Astrocyte of the cerebellum (primary cell): ENCODE measurements at regions not wholly inside any gene's neighbourhood (a gene's known extent, or its start where the extent isn't known, plus 50 kb on each side); places are given as distances from the start of the nearest gene placed in this dataset.
"Not testable (repeated sequence)": the region's sequence is repeated elsewhere in the genome, so short reads cannot be mapped to it uniquely, and the experiment has no call there.

Experiments
- DNase-seq: peaks from one replicate; pipeline ENCODE4 v3.0.0-alpha.2; 2011; ENCODE audit warnings: low read depth
- H3K4me3 ChIP-seq: 2 replicates; pipeline ENCODE4 v1.5.1; 2011; ENCODE audit warnings: mild to moderate bottlenecking, low read depth, low read length, moderate library complexity
- in situ Hi-C: cut with HindIII; loops from 2 replicates; pipeline ENCODE4 v1.10.0; 2017; ENCODE audit warnings: low sequenced_read_pairs
- TF ChIP-seq, protein P1 (sequence below): IDR thresholded peaks from 2 replicates; pipeline ENCODE4 v1.5.1; 2012; ENCODE audit warnings: low read length, low read depth, moderate library complexity, mild to moderate bottlenecking; ENCODE audit errors: missing control alignments

DNA sequence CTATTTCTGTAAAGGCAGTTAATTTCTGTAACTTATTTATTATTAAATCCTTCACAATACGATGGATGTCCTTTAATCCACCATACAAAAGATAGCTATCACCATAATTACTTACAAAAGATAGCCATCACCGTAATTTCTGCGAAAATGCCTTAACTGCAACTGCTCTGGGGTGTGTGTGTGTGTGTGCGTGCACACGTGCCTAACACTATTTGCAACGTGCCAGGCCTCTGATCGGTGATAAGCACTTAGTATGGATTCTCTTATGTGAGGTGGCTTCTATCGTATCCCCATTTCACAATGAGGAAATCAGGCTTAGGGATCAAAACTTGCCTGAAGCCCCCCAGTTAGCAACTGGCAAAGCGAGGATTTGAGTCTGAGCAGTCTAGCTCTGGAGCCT lies 67.1 kb upstream of the RBM24 start:
- in situ Hi-C loops: no loop called here
- TF ChIP-seq, protein P1, sequence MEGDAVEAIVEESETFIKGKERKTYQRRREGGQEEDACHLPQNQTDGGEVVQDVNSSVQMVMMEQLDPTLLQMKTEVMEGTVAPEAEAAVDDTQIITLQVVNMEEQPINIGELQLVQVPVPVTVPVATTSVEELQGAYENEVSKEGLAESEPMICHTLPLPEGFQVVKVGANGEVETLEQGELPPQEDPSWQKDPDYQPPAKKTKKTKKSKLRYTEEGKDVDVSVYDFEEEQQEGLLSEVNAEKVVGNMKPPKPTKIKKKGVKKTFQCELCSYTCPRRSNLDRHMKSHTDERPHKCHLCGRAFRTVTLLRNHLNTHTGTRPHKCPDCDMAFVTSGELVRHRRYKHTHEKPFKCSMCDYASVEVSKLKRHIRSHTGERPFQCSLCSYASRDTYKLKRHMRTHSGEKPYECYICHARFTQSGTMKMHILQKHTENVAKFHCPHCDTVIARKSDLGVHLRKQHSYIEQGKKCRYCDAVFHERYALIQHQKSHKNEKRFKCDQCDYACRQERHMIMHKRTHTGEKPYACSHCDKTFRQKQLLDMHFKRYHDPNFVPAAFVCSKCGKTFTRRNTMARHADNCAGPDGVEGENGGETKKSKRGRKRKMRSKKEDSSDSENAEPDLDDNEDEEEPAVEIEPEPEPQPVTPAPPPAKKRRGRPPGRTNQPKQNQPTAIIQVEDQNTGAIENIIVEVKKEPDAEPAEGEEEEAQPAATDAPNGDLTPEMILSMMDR: no peak
- no peak overlapping the region for H3K4me3 ChIP-seq
- DNase-seq: no peak

DNA sequence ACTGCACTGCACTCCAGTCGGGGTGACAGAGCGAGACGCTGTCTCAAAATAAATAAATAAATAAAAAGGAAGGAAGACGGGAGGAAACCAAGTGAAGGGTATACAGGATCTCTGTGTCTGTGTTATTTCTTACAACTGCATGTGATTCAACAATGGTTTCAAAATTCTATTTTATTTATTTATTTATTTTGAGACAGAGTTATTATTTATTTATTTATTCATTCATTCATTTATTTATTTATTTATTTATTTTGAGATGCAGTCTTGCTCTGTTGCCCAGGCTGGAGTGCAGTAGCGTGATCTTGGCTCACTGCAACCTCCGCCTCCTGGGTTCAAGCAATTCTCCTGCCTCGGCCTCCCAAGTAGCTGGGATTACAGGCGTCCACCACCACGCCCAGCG lies 64.2 kb upstream of the RBM24 start:
- DNase-seq, in situ Hi-C loops, H3K4me3 ChIP-seq: not testable (repeated sequence)

DNA sequence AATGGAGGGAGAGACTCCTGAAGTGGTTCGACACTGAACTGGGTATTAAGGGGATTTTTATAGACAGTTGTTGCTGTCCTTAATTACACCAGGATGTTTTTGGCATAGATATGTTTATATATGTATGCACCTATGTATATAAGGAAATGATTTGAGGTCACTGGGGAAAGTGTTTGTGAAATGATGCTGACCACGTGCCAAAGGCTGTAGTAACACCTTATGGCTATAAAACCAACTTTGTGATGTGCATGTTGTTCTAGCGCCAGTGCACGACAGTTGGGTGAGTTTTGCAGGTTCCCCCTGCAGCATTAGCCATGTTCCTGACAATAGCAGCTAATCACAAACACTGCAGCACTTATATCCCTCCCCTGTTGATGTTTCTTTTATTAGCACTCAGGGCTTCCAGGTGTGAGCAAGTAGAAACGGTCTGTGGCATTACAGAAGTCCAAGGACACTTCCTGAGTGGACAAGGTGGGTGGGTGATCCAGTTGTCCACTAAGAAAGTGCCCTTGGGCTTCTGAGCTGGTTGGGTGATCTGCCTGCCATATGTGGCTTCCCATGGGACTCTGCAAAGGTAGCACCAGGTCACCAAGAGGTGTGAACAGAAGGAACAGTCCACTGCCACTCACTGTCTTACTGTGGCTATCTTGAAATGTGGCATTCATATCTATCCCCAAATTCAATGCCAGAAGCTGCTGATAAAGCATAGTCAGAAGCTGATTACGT lies 63.0 kb upstream of the RBM24 start:
- no peak for DNase-seq
- no peak overlapping the region for H3K4me3 ChIP-seq
- TF ChIP-seq, protein P1: no peak
- in situ Hi-C loops: no loop called here

DNA sequence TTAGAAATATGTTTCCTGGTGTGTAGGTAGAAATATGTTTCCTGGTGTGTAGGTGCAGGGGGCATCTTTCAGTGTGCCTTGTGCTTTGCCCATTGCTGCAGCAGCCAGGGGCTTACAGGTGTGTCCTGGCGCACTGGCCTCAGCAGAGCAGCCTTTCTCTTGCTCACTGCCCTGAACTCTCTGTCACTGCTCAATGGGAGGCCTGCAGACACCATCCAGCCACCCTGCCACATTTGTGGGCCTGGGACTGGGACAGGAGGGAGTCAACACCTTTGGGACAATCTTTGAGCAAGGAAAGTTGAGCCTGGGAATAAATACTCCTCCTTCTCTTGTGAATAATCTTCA lies 62.4 kb upstream of the RBM24 start:
- no peak overlapping the region for H3K4me3 ChIP-seq
- TF ChIP-seq, protein P1: no peak
- DNase-seq: no peak
- in situ Hi-C loops: no loop called here

DNA sequence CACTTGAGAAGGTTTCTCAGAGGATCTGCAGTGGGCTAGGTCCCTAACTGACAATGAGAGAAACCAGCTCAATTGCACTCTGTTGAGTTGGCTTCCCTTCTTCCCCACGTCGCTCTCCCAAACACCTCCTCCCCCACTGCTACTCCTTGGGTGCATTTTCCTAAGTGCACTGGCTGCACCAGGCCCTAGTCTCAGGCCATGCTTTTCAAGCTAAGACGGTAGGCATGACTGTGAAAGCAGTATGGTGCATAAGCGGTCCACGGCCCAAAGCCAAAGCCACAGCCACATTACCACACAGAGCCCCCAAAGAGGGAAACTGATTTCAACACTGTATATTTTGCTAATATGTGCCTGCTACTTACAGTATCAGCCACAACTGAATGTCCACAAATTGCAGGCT lies 62.1 kb upstream of the RBM24 start:
- in situ Hi-C loops: no loop called here
- TF ChIP-seq, protein P1: no peak

DNA sequence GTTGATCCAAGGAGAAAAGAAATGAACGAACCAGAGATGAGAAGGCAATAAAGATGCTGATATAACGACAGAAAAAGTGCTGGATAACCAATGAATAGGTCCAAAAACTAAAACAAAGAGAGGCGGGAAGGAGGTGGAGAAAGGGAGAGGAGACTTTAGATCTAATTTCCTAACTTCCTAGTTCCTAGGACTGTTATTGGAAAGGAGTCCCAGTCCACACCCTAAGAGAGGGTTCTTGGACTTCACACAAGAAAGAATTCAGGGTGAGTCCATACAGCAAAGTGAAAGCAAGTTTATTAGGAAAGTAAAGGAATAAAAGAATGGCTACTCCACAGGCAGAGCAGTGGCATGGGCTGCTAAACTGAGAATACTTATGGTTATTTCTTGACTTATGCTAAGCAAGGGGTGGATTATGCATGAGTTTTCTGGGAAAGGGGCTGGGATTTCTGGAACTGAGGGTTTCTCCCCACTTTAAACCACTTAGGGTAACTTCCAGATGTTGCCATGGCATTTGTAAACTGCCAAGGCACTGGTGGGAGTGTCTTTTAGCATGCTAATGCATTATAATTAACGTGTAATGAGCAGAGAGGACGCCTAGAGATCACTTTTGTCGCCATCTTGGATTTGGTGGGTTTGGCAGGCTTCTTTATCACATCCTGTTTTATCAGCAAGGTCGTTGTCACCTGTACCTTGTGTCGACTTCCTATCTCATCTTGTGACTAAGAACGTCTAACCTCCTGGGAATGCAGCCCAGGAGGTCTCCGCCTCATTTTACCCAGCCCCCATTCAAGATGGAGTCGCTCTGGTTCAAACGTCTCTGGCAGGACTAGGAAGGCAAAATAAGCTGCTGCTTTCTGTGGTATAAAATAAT lies 60.9 kb upstream of the RBM24 start:
- in situ Hi-C loops: no loop called here
- no peak overlapping the region for H3K4me3 ChIP-seq
- no peak for DNase-seq
- TF ChIP-seq, protein P1: no peak

More for the DNA sequence above, 62.1 kb upstream of the RBM24 start:
- no peak overlapping the region for H3K4me3 ChIP-seq
- no peak for DNase-seq

DNA sequence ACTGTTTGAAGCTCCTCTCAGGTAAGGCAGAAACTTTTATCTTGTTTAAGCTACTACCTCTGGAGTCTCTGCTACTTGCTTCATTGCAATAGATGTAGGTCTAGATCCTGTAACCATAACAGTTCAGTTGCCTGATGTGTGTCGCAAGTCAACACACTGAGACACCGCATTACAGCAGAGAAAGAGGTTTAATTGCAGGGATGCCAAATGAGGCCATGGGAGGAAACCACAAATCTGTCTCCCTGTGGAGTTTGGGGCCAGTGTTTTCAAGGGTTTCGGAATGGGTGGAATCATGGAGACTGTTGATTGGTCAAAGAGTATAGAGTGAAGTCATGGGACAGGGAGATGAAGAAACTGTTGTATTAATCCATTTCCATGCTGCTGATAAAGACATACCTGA lies 57.1 kb upstream of the RBM24 start:
- no peak for DNase-seq

DNA sequence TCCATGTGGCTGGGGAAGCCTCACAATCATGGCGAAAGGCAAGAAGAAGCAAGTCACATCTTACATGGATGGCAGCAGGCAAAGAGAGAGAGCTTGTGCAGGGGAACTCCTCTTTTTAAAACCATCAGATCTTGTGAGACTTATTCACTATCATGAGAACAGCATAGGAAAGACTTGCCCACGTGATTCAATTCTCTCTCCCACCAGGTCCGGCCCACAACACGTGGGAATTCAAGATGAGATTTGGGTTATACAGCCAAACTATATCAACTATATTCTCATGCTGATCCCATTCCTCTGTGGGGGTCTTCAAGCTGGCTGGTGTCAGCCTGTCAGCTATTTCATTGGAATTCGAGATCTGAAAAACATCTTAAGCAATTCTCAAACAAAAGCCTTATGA lies 56.7 kb upstream of the RBM24 start:
- in situ Hi-C loops, H3K4me3 ChIP-seq, DNase-seq: not testable (repeated sequence)

More for the DNA sequence above, 57.1 kb upstream of the RBM24 start:
- in situ Hi-C loops: no loop called here
- no peak overlapping the region for H3K4me3 ChIP-seq
- TF ChIP-seq, protein P1: no peak
